CMK (cell line): ENCODE measurements at regions not wholly inside any gene's neighbourhood (a gene's known extent, or its start where the extent isn't known, plus 50 kb on each side); places are given as distances from the start of the nearest gene placed in this dataset.
"Not testable (repeated sequence)": the region's sequence is repeated elsewhere in the genome, so short reads cannot be mapped to it uniquely, and the experiment has no call there.

ENCODE experiments used
- DNase-seq: peaks from one replicate; pipeline ENCODE4 v3.0.0-alpha.2; 2010; ENCODE audit warnings: low read depth

DNA sequence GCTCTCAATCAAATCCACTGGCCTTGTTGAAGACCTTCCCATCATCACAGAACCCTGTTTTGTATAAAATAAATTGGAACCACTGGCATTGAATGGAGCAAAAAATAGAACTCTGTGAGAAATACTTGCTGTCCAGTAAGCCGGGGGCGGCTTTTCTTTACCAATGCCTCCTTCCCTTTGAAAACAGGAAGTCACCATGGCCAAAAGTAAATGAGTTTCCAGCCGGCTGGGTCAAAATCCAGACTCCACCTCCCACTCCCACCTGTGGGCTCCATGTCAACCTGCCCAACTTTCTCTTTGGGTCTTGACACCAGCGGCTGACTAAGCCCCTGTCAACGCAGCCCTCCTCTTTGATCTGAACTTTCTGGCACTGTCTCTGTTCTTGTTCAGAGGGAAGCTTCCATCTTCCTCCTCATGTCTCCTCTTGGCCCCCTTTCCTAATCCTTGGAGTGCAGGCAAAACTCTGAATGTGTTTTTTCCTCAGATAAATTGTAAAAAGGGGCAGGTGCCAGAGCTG is 95.2 kb downstream of the TFAP2C start:
- DNase-seq, result no peak

DNA sequence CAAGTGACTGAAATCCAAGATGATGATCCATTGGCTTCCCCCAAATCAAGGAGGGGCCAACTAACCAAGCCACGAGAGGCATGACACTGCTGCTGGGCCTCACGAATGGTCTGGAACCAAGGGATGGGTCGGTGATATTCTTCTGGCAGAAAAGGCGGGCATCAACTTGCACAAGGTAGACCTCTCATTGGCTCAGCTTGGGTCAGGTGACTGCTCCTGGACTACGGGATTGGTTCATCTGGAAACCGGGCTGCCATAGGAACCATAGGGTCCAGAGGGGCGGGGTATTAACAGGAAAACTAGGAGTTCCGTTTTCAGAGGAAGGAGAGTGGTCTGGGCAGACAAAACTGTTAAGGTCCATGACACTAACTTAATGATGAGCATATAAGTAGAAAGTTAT is 100.9 kb downstream of the TFAP2C start:
- DNase-seq, result no peak

DNA sequence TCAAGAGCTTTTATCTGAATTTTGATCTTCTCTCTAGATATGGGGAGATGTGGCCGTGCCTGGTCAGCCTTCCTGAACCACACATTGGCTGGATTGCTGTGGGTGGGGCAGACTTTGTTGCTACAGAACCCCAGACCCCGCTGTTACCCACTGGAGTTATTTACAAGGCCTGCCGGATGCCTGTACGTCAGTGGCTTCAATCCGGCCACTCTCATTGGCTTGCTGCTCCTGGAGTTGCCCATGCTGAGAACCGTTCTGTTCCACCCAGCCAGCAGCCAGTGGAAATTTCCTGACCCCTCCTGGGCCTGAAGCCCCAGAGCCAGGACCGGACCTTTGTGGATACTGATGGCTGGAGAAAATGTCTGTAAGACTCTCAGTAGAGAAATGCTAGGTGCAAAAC is 101.9 kb downstream of the TFAP2C start:
- DNase-seq, result no peak

- no peak for DNase-seq
Observed at GRCh38 chr20:56731476-56731875, 102.4 kb downstream of the TFAP2C start.

- no peak for DNase-seq
Observed at GRCh38 chr20:56733967-56734366, 104.9 kb downstream of the TFAP2C start.

- no peak for DNase-seq
Observed at GRCh38 chr20:56735084-56735642, 106.1 kb downstream of the TFAP2C start.

DNA sequence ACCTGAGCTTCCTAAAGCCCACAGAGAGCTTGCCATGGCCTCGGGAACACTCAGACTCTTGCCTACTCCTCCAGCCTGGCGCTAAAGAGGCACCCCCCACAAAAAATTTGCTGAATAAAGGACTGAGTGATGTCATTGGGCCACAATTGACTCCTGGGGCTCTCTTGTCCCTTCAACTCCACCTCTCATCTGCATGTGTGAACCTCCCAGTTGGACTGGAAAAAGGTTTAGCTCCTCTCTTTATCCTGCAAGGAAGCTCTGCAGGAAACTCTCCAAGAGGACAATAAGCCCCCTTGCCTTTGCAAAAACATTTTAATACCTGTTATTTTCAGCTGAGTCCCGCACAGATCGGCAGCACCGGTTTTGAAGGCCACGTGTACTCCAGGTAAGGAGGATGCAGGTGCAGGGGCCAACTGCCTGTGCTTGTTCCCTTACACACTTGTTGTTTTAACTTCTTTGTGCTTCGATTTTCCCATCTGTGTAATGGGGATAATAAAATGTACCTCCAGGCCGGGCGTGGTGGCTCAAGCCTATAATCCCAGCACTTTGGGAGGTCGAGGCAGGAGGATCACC is 107.3 kb downstream of the TFAP2C start:
- no peak for DNase-seq

DNA sequence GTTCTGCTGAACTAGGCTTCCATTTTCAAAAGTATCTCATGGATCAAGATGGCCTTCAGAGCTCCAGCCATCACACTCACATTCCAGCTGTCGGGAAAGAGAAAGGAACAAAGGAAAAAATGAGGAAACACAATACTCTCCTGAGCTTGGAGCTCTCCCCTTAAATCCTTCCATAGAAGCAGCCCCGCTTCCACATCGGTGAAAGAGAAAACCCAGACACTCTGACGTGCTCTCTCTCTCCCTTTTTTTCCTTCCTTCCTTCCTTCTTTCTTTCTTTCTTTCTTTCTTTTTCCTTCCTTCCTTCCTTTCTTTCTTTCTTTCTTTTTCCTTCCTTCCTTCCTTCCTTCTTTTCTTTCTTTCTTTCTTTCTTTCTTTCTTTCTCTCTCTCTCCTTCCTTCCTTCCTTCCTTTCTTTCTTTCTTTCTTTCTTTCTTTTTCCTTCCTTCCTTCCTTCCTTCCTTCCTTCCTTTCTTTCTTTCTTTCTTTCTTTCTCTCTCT is 115.3 kb downstream of the TFAP2C start:
- DNase-seq, result not testable (repeated sequence)

DNA sequence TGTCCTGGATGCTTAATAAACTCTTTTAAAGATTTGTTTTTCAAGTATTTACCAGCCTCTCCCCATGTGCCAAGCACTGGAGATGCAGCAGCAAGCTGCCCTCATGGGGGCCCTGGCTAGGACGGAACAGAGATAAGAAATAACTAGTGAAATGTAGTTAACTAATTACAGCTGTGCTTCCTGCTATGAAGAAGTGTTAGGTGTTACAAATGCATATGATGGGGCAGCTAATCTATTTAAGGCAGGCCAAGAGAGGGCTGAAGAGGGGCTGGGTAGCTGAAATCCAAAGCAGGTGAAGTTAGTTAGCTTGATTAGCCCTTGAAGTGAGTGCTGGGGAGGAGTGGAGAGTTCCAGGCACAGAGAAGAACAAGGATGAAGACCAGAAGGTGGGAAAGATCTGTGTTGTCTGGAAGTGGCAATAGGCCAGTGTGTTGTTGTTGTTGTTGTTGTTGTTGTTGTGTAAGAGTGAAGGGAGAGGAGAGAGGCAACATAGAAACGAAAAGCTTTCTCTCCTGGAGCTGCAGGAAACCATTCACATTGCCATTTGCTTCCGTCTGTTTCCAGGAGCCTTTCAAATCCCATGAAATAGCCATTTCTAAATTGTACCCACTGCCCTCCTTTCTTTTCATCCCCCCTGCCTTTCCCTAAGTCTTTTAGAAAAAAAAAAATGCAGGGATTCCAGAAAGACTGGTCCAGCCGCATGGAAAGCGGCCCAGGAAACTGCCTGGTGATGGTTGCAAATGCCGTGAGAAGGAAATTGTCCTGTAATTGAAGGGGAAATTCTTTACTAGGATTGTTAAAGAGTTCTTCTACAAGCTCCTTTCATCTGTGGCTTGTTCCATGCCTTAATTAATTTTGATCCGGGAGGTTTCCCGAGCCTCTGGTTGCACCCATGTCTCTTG is 119.6 kb downstream of the TFAP2C start:
- no peak for DNase-seq

DNA sequence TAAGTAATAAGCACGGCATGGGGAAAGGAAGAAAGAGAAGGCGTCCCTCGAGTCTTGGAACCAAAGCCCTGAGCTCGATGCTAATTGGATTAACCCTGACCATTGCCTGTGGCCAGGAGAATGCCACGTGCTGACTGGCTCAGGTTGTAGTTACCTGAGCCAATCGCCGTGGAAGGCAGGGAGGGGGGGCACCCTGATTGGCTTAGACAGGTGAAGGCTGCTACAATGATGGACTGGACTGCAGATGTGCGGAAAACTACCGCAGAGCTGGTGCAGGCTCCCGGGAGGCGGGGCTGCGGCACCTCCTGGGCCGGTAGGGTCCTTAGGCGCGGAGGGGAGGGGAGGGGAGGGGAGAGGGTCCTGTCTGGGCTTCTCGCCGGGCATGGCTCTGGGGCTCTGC is 121.3 kb downstream of the TFAP2C start:
- DNase-seq, result no peak

DNA sequence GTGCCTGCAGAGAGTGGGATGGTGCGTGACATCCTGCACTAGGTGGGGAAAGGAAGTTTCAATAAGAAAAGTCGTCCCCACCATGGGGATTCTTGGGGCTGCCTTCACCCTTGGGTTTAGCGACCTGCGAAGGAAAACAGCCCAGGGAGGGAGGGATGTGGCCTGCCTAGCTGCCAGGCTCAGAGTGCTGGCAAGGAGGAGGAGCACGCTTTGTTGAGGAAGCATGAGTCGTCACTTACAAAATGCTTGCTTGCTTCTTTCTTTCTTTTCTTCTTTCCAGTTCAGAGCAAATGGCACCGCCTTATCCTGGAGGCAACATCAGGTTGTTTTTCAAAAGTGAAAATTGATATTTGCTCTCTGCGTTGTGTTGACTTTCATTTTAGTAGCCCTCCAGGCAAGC is 123.2 kb downstream of the TFAP2C start:
- DNase-seq, result no peak

DNA sequence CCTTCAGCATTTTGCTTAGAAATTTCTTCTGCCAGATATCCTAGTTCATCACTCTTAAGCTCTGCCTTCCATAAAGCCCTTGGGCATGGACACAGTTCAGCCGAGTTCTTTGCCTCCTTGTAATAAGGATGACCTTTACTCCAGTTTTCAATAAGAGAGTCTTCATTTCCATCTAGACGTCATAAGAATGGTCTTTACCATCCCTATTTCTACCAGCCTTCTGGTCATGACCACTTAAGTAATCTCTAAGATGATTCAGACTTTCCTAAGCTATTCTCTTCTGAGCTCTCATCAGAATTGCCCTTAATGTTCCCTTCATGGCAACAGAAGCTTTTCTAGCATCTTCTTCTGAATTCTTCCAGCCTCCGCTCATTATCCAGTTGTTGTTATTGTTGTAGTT is 126.1 kb downstream of the TFAP2C start:
- DNase-seq, result no peak

GRCh38 chr20:56756658-56757057 is 127.6 kb downstream of the TFAP2C start:
- DNase-seq, result not testable (repeated sequence)

DNA sequence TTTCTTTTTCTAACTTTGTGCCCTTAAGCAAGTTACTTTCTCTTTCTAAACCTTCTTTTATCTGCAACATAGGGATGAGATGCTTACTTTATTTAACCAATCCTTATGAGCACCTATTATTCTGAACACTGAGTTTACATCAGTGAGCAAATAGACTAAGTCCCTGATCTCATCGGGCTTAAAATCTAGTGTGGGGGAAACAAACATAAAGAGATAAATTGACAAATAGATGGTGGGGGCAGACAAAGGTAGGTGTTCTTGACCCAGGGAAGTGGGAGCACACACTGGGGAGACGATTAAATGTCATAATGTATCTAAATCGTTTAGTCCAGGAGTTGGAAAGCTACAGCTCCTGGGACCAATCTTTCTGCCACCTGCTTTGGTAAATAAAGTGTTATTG is 129.6 kb downstream of the TFAP2C start:
- DNase-seq, result no peak

- DNase-seq, result no peak
Observed at GRCh38 chr20:56759741-56760278, 130.7 kb downstream of the TFAP2C start.

GRCh38 chr20:56760610-56761009 is 131.5 kb downstream of the TFAP2C start:
- DNase-seq, result no peak

DNA sequence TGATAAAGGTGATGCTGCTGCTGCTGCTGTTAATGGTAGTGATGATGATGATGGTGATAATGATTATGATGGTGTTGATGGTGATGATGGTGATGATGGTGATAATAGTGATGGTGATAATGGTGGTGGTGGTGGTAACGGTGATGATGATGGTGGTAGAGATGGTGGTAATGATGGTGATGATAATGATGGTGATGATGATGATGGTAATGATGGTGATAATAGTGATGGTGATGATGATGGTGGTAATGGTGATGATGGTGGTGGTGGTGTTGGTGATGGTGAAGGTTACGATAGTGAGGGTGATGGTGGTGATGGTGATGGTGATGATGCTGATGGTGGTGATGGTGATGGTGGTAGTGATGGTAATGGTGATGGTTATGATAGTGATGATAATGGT is 132.3 kb downstream of the TFAP2C start:
- no peak for DNase-seq

GRCh38 chr20:56762401-56762800 is 133.3 kb downstream of the TFAP2C start:
- no peak for DNase-seq

DNA sequence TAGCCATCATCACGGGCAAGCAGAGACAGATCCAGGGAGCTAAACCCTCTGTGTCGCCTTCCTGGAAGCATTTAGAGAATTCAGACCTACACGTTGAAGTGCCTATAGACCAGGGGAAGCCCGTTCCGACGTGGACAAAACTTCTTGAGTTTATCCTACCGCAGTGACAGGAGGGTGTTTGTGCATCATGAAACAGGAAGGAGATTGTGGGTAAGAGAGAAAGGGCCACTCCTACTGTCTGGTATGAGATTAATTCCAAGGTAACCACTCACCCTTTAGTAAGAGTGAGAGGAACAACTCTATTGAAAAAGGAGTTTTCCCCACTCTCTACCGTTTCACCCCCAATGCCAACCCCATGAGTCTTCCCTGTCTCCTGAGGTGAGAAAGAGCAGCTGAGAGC is 133.7 kb downstream of the TFAP2C start:
- no peak for DNase-seq

DNA sequence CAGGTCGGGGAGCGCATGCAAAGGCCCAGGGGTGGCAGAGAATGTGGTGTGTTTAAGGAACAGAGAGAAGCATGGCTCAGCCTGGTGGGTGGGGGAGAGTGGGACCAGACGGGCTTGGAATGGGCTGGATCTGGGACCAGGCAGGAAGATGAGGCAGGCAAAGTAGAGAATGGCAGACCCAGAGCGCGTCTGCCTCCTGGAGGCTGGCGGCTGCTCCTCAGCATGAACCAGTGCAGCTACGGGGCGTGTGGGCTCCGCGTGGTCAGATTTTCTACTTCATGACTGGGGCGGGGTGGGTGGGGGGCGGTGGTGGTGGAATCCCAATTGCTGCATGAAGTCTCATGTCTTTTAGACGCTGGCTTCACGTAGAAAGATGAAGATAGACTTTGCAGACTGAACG is 135.6 kb downstream of the TFAP2C start:
- no peak for DNase-seq

GRCh38 chr20:56765172-56766073 is 136.3 kb downstream of the TFAP2C start:
- no peak for DNase-seq

DNA sequence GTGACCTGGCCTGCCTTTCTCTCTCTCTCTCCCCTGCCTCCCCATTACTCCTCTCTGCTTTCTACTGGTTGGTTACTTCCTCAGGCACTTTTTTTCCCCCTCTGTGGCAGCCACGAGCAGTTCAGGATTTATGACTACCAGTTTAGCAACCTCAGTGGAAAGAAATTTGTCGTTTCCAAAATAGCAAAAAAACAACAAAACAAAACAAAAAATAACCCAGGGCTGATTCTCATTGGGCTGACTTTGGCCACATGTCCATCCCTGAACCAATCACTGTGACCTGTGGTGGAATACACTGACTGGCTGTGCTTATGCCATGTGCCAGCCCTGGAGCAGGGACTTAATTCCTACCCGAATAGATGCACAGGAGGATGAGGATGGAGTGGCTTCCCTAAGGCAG is 137.4 kb downstream of the TFAP2C start:
- no peak for DNase-seq
